Endothelial cell (in vitro differentiated cells): ENCODE measurements at regions not wholly inside any gene's neighbourhood (a gene's known extent, or its start where the extent isn't known, plus 50 kb on each side); places are given as distances from the start of the nearest gene placed in this dataset.

Experiments used
- DNase-seq: peaks from one replicate; pipeline ENCODE4 v3.0.0; 2021; ENCODE audit warnings: low spot score
- H3K27ac Mint-ChIP-seq: one replicate; pipeline ENCODE4 v1.8.0; 2021; ENCODE audit warnings: mixed read lengths, inconsistent platforms; ENCODE audit not compliant: unreplicated experiment
- H3K27me3 Mint-ChIP-seq: one replicate; pipeline ENCODE4 v1.8.0; 2021; ENCODE audit warnings: mild to moderate bottlenecking, moderate library complexity, mixed read lengths, inconsistent platforms; ENCODE audit not compliant: unreplicated experiment
- H3K36me3 Mint-ChIP-seq: one replicate; pipeline ENCODE4 v1.8.0; 2021; ENCODE audit warnings: mild to moderate bottlenecking, low read depth, mixed read lengths, inconsistent platforms; ENCODE audit not compliant: unreplicated experiment
- H3K4me1 Mint-ChIP-seq: one replicate; pipeline ENCODE4 v1.8.0; 2021; ENCODE audit warnings: mild to moderate bottlenecking, mixed read lengths, inconsistent platforms; ENCODE audit not compliant: unreplicated experiment
- H3K4me3 Mint-ChIP-seq: one replicate; pipeline ENCODE4 v1.8.0; 2021; ENCODE audit warnings: mild to moderate bottlenecking, mixed read lengths, inconsistent platforms; ENCODE audit not compliant: unreplicated experiment
- H3K9me3 Mint-ChIP-seq: one replicate; pipeline ENCODE4 v1.8.0; 2021; ENCODE audit warnings: mixed read lengths, inconsistent platforms; ENCODE audit not compliant: unreplicated experiment
- CTCF ChIP-seq: fragments of 200-600 bp; sonication (generic); IDR thresholded peaks from one replicate; pipeline ENCODE4 v1.5.0; 2021; ENCODE audit warnings: antibody characterized with exemption; ENCODE audit not compliant: unreplicated experiment

- H3K4me3 Mint-ChIP-seq: no peak overlapping the region
Observed at GRCh38 chr3:190718097-190718496, 144.4 kb downstream of the GMNC start.

GRCh38 chr3:190716961-190717360, 145.5 kb downstream of the GMNC start:
- H3K27ac Mint-ChIP-seq: no peak overlapping the region
- no peaks in the 10 kb centered on the region for H3K9me3 Mint-ChIP-seq
- H3K36me3 Mint-ChIP-seq: no peaks in the 10 kb centered on the region
- H3K4me3 Mint-ChIP-seq: no peak overlapping the region
- no peaks in the 10 kb centered on the region for H3K4me1 Mint-ChIP-seq
- no peak for DNase-seq
- no peaks in the 10 kb centered on the region for H3K27me3 Mint-ChIP-seq
- TF ChIP-seq CTCF: no peak

More at GRCh38 chr3:190718097-190718496, 144.4 kb downstream of the GMNC start:
- TF ChIP-seq CTCF: no peak
- H3K27ac Mint-ChIP-seq: no peak overlapping the region
- H3K4me1 Mint-ChIP-seq: no peaks in the 10 kb centered on the region
- H3K27me3 Mint-ChIP-seq: no peaks in the 10 kb centered on the region
- no peaks in the 10 kb centered on the region for H3K36me3 Mint-ChIP-seq
- no peak for DNase-seq
- no peaks in the 10 kb centered on the region for H3K9me3 Mint-ChIP-seq

GRCh38 chr3:190716211-190716610, 146.3 kb downstream of the GMNC start:
- Mint-ChIP-seq H3K4me3 (no peak overlapping the region), H3K9me3 (no peaks in the 10 kb centered on the region), H3K36me3 (no peaks in the 10 kb centered on the region), H3K27ac (no peak overlapping the region), H3K4me1 (no peaks in the 10 kb centered on the region), H3K27me3 (no peaks in the 10 kb centered on the region)
- DNase-seq: no peak
- no peak for TF ChIP-seq CTCF

GRCh38 chr3:190710723-190711122, 151.8 kb downstream of the GMNC start:
- Mint-ChIP-seq H3K4me1 (no peaks in the 10 kb centered on the region), H3K9me3 (no peaks in the 10 kb centered on the region), H3K27me3 (no peaks in the 10 kb centered on the region), H3K36me3 (no peaks in the 10 kb centered on the region), H3K27ac (no peak overlapping the region), H3K4me3 (no peak overlapping the region)
- no peak for DNase-seq
- no peak for TF ChIP-seq CTCF

- Mint-ChIP-seq H3K36me3 (no peaks in the 10 kb centered on the region), H3K27me3 (no peaks in the 10 kb centered on the region), H3K4me3 (no peak overlapping the region), H3K4me1 (no peaks in the 10 kb centered on the region), H3K9me3 (no peaks in the 10 kb centered on the region), H3K27ac (no peak overlapping the region)
- no peak for DNase-seq
- TF ChIP-seq CTCF: no peak
Observed at GRCh38 chr3:190709351-190709773, 153.1 kb downstream of the GMNC start.
